Tibial nerve (tissue), 4 donors: ENCODE measurements at regions not wholly inside any gene's neighbourhood (a gene's known extent, or its start where the extent isn't known, plus 50 kb on each side); places are given as distances from the start of the nearest gene placed in this dataset.

Source experiments
- DNase-seq, 2 donors: peaks; one replicate each; pipeline ENCODE4 v3.0.0-alpha.2; 2019; ENCODE audit warnings: low spot score in 2 of 2
- H3K27ac ChIP-seq, 4 donors: fragments of 200-600 bp; sonication (generic) in 3 of 4; one replicate each; pipeline ENCODE4 v1.5.1; 2017 to 2019; ENCODE audit warnings: mild to moderate bottlenecking in 1 of 4
- H3K27me3 ChIP-seq, 2 donors: fragments of 200-600 bp; sonication (generic) in 1 of 2; one replicate each; pipeline versions ENCODE4 v1.5.1 to v1.6.0; 2017 to 2019
- H3K36me3 ChIP-seq, 3 donors: fragments of 200-600 bp; sonication (generic); one replicate each; pipeline ENCODE4 v1.5.1; 2018 to 2019
- H3K4me1 ChIP-seq, 4 donors: fragments of 200-600 bp; sonication (generic) in 3 of 4; one replicate each; pipeline ENCODE4 v1.5.1; 2017 to 2019
- H3K4me3 ChIP-seq, 4 donors: fragments of 200-600 bp; sonication (generic) in 3 of 4; one replicate each; pipeline ENCODE4 v1.5.1; 2017 to 2019; ENCODE audit warnings: mild to moderate bottlenecking in 1 of 4, moderate library complexity in 1 of 4
- H3K9me3 ChIP-seq, 4 donors: fragments of 200-600 bp; sonication (generic) in 3 of 4; one replicate each; pipeline ENCODE4 v1.5.1; 2017 to 2019
- CTCF ChIP-seq, 5 experiments: fragments of 200-600 bp in 3 of 5; fragments of 450-650 bp in 2 of 5; sonication (generic) in 3 of 5; IDR thresholded peaks; one replicate each; pipeline ENCODE4 v1.5.1; 2016 to 2019; ENCODE audit warnings: antibody characterized with exemption in 5 of 5, mild to moderate bottlenecking in 3 of 5, moderate library complexity in 2 of 5
- EP300 ChIP-seq, 2 donors: sonication (generic); formaldehyde crosslinking; IDR thresholded peaks; one replicate each; pipeline ENCODE4 v1.6.1; 2017; ENCODE audit warnings: antibody characterized with exemption in 2 of 2, mild to moderate bottlenecking in 1 of 2
- POLR2A ChIP-seq, 2 donors: fragments of 450-650 bp; IDR thresholded peaks; one replicate each; pipeline ENCODE4 v1.6.1; 2017; ENCODE audit warnings: antibody characterized with exemption in 2 of 2, mild to moderate bottlenecking in 2 of 2, moderate library complexity in 2 of 2
- WGBS, 2 donors: methylation state at CpG; one replicate each; pipeline ENCODE4 v1.1.5; 2018; 5-methylcytosine and 5-hydroxymethylcytosine counted together

GRCh38 chr2:183530333-183530901 lies 406.2 kb downstream of the NUP35 start:
- DNase-seq, result no peak
- Histone ChIP-seq H3K4me1 (no peaks in the 10 kb centered on the region), H3K4me3 (no peak overlapping the region), H3K36me3 (no peaks in the 10 kb centered on the region), H3K27me3 (no peaks in the 10 kb centered on the region), H3K9me3 (no peaks in the 10 kb centered on the region), H3K27ac (no peak overlapping the region)
- 55 to 63% methylated on average over 5 of the region's 5 CpGs for WGBS, 2 donors
- no peak for TF ChIP-seq POLR2A (IDR thresholded peaks at IDR 0.05)
- TF ChIP-seq EP300 (IDR thresholded peaks at IDR 0.05), result no peak
- no peak for TF ChIP-seq CTCF (IDR thresholded peaks at IDR 0.05)

GRCh38 chr2:183532514-183532913 lies 408.3 kb downstream of the NUP35 start:
- H3K4me3 ChIP-seq, result no peak overlapping the region

GRCh38 chr2:183533021-183533420 lies 408.8 kb downstream of the NUP35 start:
- H3K36me3 ChIP-seq, result no peaks in the 10 kb centered on the region
- no peak for TF ChIP-seq POLR2A (IDR thresholded peaks at IDR 0.05)
- TF ChIP-seq EP300 (IDR thresholded peaks at IDR 0.05), result no peak
- no peak for TF ChIP-seq CTCF (IDR thresholded peaks at IDR 0.05)
- H3K4me1 ChIP-seq, result no peaks in the 10 kb centered on the region
- no peaks in the 10 kb centered on the region for H3K27me3 ChIP-seq
- H3K4me3 ChIP-seq, result no peak overlapping the region
- H3K9me3 ChIP-seq, result no peaks in the 10 kb centered on the region
- H3K27ac ChIP-seq, result no peak overlapping the region
- 59 to 65% methylated on average over 2 of the region's 2 CpGs for WGBS, 2 donors
- DNase-seq, result no peak

More at GRCh38 chr2:183532514-183532913, 408.3 kb downstream of the NUP35 start:
- WGBS, 2 donors, result 51 to 61% methylated on average over 3 of the region's 3 CpGs
- no peaks in the 10 kb centered on the region for H3K4me1 ChIP-seq
- TF ChIP-seq CTCF (IDR thresholded peaks at IDR 0.05) (no peak), POLR2A (IDR thresholded peaks at IDR 0.05) (no peak), EP300 (IDR thresholded peaks at IDR 0.05) (no peak)
- H3K27me3 ChIP-seq, result no peaks in the 10 kb centered on the region
- DNase-seq, result no peak
- H3K27ac ChIP-seq, result no peak overlapping the region
- H3K36me3 ChIP-seq, result no peaks in the 10 kb centered on the region
- no peaks in the 10 kb centered on the region for H3K9me3 ChIP-seq

- Histone ChIP-seq H3K4me1 (no peaks in the 10 kb centered on the region), H3K27ac (no peak overlapping the region), H3K4me3 (no peak overlapping the region), H3K27me3 (no peaks in the 10 kb centered on the region), H3K36me3 (no peaks in the 10 kb centered on the region), H3K9me3 (no peaks in the 10 kb centered on the region)
- DNase-seq, result no peak
- 58 to 72% methylated on average over 3 of the region's 3 CpGs for WGBS, 2 donors
- TF ChIP-seq CTCF (IDR thresholded peaks at IDR 0.05) (no peak), EP300 (IDR thresholded peaks at IDR 0.05) (no peak), POLR2A (IDR thresholded peaks at IDR 0.05) (no peak)
Measured at GRCh38 chr2:183536290-183536689, 412.0 kb downstream of the NUP35 start.

GRCh38 chr2:183536714-183537113 lies 412.5 kb downstream of the NUP35 start:
- no peaks in the 10 kb centered on the region for H3K36me3 ChIP-seq
- no peak for TF ChIP-seq POLR2A (IDR thresholded peaks at IDR 0.05)
- no peak for TF ChIP-seq CTCF (IDR thresholded peaks at IDR 0.05)
- no peak for TF ChIP-seq EP300 (IDR thresholded peaks at IDR 0.05)
- WGBS, 2 donors, result 84 to 88% methylated on average over 3 of the region's 3 CpGs
- H3K9me3 ChIP-seq, result peaks cover 0 to 2% (median 0%) of the 10 kb centered on the region in 4 donors
- no peaks in the 10 kb centered on the region for H3K4me1 ChIP-seq
- no peak for DNase-seq
- no peak overlapping the region for H3K4me3 ChIP-seq
- H3K27ac ChIP-seq, result no peak overlapping the region
- no peaks in the 10 kb centered on the region for H3K27me3 ChIP-seq
